ENCODE measurements at regions not wholly inside any gene's neighbourhood (a gene's known extent, or its start where the extent isn't known, plus 50 kb on each side); places are given as distances from the start of the nearest gene placed in this dataset.

DNA sequence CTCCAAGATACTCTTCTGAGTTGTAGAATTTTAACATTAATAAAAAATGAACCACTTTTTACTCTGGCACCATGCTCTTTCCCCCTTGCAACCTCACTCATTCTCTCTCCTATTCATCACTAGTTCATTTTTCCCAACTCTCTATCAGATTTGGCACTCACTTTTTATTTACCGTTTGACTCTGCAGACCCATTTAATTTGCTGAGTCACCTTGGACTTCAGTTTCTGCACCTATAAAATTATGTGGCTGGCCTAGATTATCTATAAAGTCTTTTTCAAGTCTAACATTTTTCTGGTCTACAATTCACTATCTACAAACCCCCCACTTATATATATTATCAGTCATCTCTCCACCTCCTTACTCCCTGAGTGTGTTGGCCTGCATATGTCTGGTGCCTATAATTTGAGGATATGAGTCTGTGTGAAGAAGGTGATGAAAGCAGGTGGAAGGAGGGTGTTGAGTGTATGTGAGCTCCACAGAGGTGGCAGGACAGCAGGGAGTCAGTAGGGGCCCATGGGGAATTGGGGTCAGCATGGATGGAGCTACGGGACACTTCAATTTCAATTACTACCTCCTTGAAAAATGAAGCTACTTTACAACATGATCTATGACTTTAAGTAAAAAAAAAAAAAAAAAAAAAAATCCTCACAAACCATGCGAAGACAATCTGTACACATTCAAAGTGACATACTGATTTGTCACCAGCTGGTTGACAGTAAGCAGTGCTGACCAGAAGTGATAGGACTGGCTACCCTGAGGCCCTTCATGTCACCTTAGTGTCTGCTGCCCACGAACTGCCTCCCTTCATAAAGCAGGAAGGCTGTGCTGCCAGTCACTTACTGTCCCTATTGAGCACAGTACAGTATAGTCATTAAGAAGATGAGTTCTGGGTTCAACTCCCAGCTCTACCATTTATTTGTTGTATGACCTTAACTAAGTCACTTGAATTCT is 334.2 kb upstream of the IL12A start:
- TF ChIP-seq, protein P1, sequence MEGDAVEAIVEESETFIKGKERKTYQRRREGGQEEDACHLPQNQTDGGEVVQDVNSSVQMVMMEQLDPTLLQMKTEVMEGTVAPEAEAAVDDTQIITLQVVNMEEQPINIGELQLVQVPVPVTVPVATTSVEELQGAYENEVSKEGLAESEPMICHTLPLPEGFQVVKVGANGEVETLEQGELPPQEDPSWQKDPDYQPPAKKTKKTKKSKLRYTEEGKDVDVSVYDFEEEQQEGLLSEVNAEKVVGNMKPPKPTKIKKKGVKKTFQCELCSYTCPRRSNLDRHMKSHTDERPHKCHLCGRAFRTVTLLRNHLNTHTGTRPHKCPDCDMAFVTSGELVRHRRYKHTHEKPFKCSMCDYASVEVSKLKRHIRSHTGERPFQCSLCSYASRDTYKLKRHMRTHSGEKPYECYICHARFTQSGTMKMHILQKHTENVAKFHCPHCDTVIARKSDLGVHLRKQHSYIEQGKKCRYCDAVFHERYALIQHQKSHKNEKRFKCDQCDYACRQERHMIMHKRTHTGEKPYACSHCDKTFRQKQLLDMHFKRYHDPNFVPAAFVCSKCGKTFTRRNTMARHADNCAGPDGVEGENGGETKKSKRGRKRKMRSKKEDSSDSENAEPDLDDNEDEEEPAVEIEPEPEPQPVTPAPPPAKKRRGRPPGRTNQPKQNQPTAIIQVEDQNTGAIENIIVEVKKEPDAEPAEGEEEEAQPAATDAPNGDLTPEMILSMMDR (conservative IDR thresholded peaks at IDR 0.05; ENCODE audit: low read depth, low read length), result no peak
- Histone ChIP-seq H3K4me1 (ENCODE audit: low read depth, poor library complexity, severe bottlenecking) (no peaks in the 10 kb centered on the region), H3K36me3 (ENCODE audit: insufficient read depth) (no peaks in the 10 kb centered on the region), H3K4me2 (no peak overlapping the region), H4K20me1 (ENCODE audit: insufficient read depth) (no peaks in the 10 kb centered on the region), H2AFZ (ENCODE audit: low read depth) (no peak overlapping the region), H3K79me2 (ENCODE audit: insufficient read depth, low read depth) (no peaks in the 10 kb centered on the region), H3K4me3 (IDR thresholded peaks at IDR 0.05; ENCODE audit: insufficient read depth, low read depth, low read length) (no peak overlapping the region), H3K9ac (no peak overlapping the region), H3K27ac (no peak overlapping the region), H3K27me3 (ENCODE audit: insufficient read depth, low read depth) (no peaks in the 10 kb centered on the region)

DNA sequence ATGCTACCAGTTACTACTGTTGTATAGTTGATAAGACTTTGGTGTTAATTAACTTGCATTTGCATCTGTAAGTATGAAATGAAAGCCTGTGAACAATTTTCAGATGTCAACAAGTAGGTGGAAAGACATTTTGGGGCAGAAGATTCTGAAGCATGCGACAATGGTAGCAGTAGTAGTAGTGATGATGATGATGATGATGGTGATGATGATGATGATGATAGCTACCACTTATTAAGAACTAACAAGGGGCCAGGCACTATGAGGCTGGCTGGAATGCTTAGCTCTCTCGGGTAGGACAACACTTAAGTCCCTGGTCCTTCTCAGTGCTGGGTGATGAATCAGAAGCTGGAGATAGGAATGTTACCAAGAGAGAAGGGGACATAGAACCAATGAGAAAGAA is 333.4 kb upstream of the IL12A start:
- H3K4me2 ChIP-seq, result no peak overlapping the region
- TF ChIP-seq, protein P1 (conservative IDR thresholded peaks at IDR 0.05; ENCODE audit: low read depth, low read length), result no peak
- H3K36me3 ChIP-seq (ENCODE audit: insufficient read depth), result no peaks in the 10 kb centered on the region
- no peaks in the 10 kb centered on the region for H3K27me3 ChIP-seq (ENCODE audit: insufficient read depth, low read depth)
- H3K4me1 ChIP-seq (ENCODE audit: low read depth, poor library complexity, severe bottlenecking), result no peaks in the 10 kb centered on the region
- no peak overlapping the region for H3K4me3 ChIP-seq (IDR thresholded peaks at IDR 0.05; ENCODE audit: insufficient read depth, low read depth, low read length)
- no peak overlapping the region for H3K27ac ChIP-seq
- H3K9ac ChIP-seq, result no peak overlapping the region
- no peaks in the 10 kb centered on the region for H4K20me1 ChIP-seq (ENCODE audit: insufficient read depth)
- no peaks in the 10 kb centered on the region for H3K79me2 ChIP-seq (ENCODE audit: insufficient read depth, low read depth)
- H2AFZ ChIP-seq (ENCODE audit: low read depth), result no peak overlapping the region

DNA sequence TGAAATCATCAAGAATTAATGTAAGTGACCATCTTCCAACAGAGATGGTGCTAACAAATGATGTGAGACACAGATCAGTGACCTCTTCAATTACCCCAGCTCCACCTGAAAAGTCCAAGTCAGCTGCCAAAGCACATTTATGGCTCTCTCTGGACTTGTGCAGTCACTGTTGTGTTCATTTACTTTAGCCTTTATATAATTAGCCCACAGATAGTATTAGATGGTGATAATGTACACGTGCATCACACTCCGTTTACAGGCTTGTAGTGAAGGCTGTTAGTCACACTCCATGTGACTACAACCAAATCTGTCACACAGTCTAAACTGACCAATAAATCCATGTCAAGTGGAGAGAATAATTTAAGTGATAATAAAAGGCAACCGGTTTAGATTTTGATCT is 331.5 kb upstream of the IL12A start:
- no peak overlapping the region for H3K4me2 ChIP-seq
- H2AFZ ChIP-seq (ENCODE audit: low read depth), result no peak overlapping the region
- H3K4me3 ChIP-seq (IDR thresholded peaks at IDR 0.05; ENCODE audit: insufficient read depth, low read depth, low read length), result no peak overlapping the region
- H3K4me1 ChIP-seq (ENCODE audit: low read depth, poor library complexity, severe bottlenecking), result no peaks in the 10 kb centered on the region
- no peak overlapping the region for H3K9ac ChIP-seq
- H3K79me2 ChIP-seq (ENCODE audit: insufficient read depth, low read depth), result no peaks in the 10 kb centered on the region
- TF ChIP-seq, protein P1 (conservative IDR thresholded peaks at IDR 0.05; ENCODE audit: low read depth, low read length), result no peak
- H3K36me3 ChIP-seq (ENCODE audit: insufficient read depth), result no peaks in the 10 kb centered on the region
- no peaks in the 10 kb centered on the region for H4K20me1 ChIP-seq (ENCODE audit: insufficient read depth)
- no peak overlapping the region for H3K27ac ChIP-seq
- H3K27me3 ChIP-seq (ENCODE audit: insufficient read depth, low read depth), result no peaks in the 10 kb centered on the region

DNA sequence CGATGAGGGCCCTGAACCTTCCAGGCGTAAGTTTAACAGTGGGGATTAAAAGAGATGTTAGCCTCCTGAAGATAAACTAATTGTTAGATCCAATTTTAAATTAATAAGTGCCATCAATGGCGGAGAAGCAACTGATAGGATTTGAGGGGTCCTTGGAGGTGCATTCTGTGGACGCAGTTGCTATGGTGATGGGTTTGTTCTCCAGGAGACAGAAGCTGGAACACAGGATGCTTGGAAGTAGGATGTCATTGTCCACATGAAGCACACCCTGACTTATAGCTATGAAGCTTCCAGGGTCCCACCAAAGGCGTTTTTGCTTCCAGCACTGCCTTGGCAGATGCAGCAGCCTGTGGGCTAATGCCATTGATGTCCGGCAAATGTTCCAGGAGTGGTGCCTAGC is 331.0 kb upstream of the IL12A start:
- Histone ChIP-seq H2AFZ (ENCODE audit: low read depth) (no peak overlapping the region), H3K4me3 (IDR thresholded peaks at IDR 0.05; ENCODE audit: insufficient read depth, low read depth, low read length) (no peak overlapping the region), H3K27me3 (ENCODE audit: insufficient read depth, low read depth) (no peaks in the 10 kb centered on the region), H3K27ac (no peak overlapping the region), H3K36me3 (ENCODE audit: insufficient read depth) (no peaks in the 10 kb centered on the region), H3K4me1 (ENCODE audit: low read depth, poor library complexity, severe bottlenecking) (no peaks in the 10 kb centered on the region), H3K9ac (no peak overlapping the region), H4K20me1 (ENCODE audit: insufficient read depth) (no peaks in the 10 kb centered on the region), H3K4me2 (no peak overlapping the region), H3K79me2 (ENCODE audit: insufficient read depth, low read depth) (no peaks in the 10 kb centered on the region)
- TF ChIP-seq, protein P1 (conservative IDR thresholded peaks at IDR 0.05; ENCODE audit: low read depth, low read length), result no peak

All from KMS-11 (cell line).